ENCODE measurements at regions not wholly inside any gene's neighbourhood (a gene's known extent, or its start where the extent isn't known, plus 50 kb on each side); places are given as distances from the start of the nearest gene placed in this dataset.

GRCh38 chr18:40962784-40963183 is 992.2 kb upstream of the PIK3C3 start:
- DNase-seq (ENCODE audit: low read depth, low spot score): no peak

- no peak for DNase-seq (ENCODE audit: low read depth, low spot score)
Measured at GRCh38 chr18:40957533-40958070, 997.4 kb upstream of the PIK3C3 start.

DNA sequence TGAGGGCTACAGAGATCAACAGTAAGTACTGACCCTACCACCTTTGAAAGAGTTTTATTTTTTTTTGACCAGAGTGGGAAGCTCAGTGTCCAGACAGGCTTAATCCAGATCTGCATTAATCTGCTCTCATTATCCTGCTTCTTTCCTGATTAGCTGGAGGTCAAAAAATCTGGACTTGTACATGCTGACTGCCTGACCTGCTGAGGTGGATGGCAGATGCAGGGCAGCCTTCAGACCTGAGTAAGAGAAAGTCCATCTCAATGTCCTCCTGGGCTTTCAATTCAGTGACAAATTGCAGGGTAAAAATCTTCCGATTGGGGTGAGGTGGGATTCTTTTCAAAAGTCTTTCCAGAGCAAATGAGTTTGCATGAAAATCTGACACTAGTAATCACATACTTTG is 998.8 kb upstream of the PIK3C3 start:
- no peak for DNase-seq (ENCODE audit: low read depth, low spot score)

- no peak for DNase-seq (ENCODE audit: low read depth, low spot score)
Measured at GRCh38 chr18:40955351-40955750, 999.7 kb upstream of the PIK3C3 start.

GRCh38 chr18:40949114-40949950 is 1005.7 kb upstream of the PIK3C3 start:
- DNase-seq (ENCODE audit: low read depth, low spot score): no peak

GRCh38 chr18:40944576-40944975 is 1010.5 kb upstream of the PIK3C3 start:
- no peak for DNase-seq (ENCODE audit: low read depth, low spot score)

- DNase-seq (ENCODE audit: low read depth, low spot score): no peak
Measured at GRCh38 chr18:40939656-40940515, 1015.1 kb upstream of the PIK3C3 start.

- no peak for DNase-seq (ENCODE audit: low read depth, low spot score)
Measured at GRCh38 chr18:40938615-40939014, 1016.4 kb upstream of the PIK3C3 start.

DNA sequence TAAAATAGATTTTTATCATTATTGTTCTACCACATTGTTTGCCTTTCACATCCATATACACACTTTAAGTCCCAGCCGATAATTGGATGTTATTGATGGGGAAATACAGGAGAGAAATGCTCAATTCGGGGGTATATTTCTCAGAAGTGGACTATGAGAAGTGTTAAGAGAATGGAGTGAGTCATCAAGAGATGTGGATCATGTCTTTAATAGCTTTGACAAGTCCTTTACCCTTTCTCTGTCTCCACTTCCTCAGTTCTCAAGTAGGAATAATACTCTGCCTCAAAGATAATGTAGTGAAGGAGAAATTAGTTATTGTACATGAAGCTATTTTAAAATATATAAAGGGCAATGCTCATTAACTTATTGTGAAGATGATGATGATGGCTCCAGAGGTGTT is 1017.6 kb upstream of the PIK3C3 start:
- DNase-seq (ENCODE audit: low read depth, low spot score): no peak

GRCh38 chr18:40935423-40935822 is 1019.6 kb upstream of the PIK3C3 start:
- no peak for DNase-seq (ENCODE audit: low read depth, low spot score)

DNA sequence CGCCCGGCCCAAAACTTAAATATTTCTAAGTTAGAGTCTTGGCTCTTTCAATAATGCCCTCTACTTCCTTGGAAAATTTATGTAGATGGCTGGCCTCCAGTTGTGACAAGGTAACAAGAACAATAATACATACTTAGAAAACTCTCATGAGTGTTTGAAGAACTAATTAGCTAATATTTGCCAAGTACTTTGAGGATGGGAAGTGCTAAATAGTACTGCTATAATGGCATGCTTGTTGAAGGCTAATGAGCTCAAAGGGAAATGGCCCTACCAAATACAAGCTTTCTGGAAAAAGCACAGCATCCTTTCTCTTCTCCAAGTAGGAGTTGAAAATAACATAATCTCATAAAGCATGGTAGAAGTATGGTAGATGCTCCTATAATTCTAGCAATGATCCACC is 1022.2 kb upstream of the PIK3C3 start:
- DNase-seq (ENCODE audit: low read depth, low spot score): no peak

- DNase-seq (ENCODE audit: low read depth, low spot score): no peak
Measured at GRCh38 chr18:40930211-40930882, 1024.7 kb upstream of the PIK3C3 start.

GRCh38 chr18:40929399-40929798 is 1025.6 kb upstream of the PIK3C3 start:
- DNase-seq (ENCODE audit: low read depth, low spot score): no peak

GRCh38 chr18:40926679-40927078 is 1028.4 kb upstream of the PIK3C3 start:
- no peak for DNase-seq (ENCODE audit: low read depth, low spot score)

GRCh38 chr18:40925071-40925541 is 1029.9 kb upstream of the PIK3C3 start:
- no peak for DNase-seq (ENCODE audit: low read depth, low spot score)

DNA sequence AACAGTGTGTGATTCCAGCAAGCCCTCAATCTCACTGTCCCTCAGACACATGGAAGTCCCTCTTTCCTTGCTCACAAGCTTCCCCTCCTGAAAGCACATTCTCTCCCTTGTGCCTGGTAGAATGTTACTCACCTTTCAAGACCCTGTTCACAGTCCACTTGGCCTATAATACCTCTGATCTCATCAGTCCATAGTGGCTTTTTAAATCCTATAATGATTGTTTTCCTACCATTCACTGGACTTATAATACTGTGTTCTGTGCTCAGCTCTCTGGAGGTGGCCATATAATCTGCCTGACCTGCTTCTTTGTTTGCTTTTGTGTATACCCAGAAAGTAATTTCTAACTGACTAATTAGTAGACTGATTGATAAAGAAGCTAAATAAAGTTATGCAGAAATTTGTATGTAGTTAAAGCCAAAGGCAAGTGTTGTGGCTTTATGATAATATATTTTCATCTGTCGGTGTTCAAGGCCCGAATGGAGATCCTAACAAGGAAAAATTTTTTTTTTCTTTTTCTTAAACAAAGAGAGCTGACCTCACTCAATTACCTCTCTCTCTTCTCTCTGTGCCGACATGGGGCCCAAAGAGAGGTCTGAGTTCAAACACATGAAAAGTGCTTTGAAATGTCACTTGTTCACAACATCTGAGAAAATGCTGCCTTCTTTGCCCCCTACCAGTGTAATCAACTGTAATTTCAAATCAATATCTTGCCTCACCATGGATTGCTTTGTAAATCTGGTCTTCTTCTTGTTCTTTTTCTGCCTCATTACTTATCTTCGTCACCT is 1033.0 kb upstream of the PIK3C3 start:
- no peak for DNase-seq (ENCODE audit: low read depth, low spot score)

DNA sequence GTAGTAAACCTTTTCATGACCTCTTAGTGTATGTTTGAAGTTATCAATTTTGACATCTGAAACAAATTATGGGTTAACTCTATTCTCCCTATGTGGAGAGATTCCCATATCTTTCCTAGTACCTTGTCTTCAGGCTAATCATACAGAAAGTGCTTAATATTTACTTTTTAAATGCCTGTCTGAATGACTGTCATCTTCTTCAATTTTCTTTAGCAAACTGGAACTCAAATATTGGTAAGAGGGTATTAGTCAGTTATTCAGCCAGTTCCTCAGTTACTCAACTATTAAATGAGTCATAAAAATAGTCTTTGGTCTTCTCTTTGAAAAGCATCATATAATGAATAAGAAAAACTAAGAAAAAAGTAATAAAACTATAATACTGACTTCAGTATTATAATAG is 1038.0 kb upstream of the PIK3C3 start:
- no peak for DNase-seq (ENCODE audit: low read depth, low spot score)

DNA sequence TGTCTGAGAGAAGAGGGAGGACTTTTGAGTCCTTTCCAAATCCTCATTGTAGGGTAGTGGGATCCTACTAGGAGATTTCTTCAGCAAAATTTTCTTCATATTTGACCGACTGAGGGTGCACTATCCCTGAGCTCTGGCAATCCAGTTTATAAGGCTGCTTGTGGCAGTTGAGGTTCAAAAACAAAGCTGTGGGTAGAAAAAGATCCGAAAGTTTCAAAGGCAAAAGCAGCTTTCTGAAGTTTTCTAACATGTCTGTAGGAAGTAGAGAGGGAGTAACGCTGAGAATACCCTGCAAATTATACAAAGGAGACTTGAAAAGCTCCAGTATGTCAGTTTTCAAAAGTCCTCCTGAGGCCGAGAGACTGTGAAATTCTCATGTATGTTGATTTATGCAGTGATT is 1039.3 kb upstream of the PIK3C3 start:
- no peak for DNase-seq (ENCODE audit: low read depth, low spot score)

- DNase-seq (ENCODE audit: low read depth, low spot score): no peak
Measured at GRCh38 chr18:40911582-40912254, 1043.3 kb upstream of the PIK3C3 start.

- DNase-seq (ENCODE audit: low read depth, low spot score): no peak
Measured at GRCh38 chr18:40911041-40911440, 1044.0 kb upstream of the PIK3C3 start.
